IMR-90 (cell line): ENCODE measurements at regions not wholly inside any gene's neighbourhood (a gene's known extent, or its start where the extent isn't known, plus 50 kb on each side); places are given as distances from the start of the nearest gene placed in this dataset.

Experiments used
- ATAC-seq: fragments of 200-7000 bp; cut with Tn5 transposase; 2 replicates; pipeline ENCODE4 v1.9.1; 2020; ENCODE audit warnings: low read depth, mild to moderate bottlenecking, moderate library complexity
- BruUV-seq: library from RNA; stranded (reverse); fragments of 400-500 nt; replicated peaks from 2 replicates; lab custom pipeline; 2021; lab: Mats Ljungman, UMichigan
- CTCF ChIA-PET: fragments of 300-600 bp; formaldehyde crosslinking; extraction: SDS; loops from one replicate; lab custom pipeline; 2021; ENCODE audit warnings: antibody characterized with exemption; lab: Yijun Ruan, JAX
- POLR2A ChIA-PET: fragments of 300-600 bp; sonication (Branson Sonifier 250); formaldehyde crosslinking; loops from one replicate; lab custom pipeline; 2022; ENCODE audit warnings: antibody characterized with exemption; ENCODE audit not compliant: unreplicated experiment; lab: Charles Lee
- DNase-seq: peaks from one replicate; pipeline ENCODE4 v3.0.0; 2013
- H2AFZ ChIP-seq: replicated peaks from 2 replicates; pipeline ENCODE3; 2013; ENCODE audit warnings: low read length, mild to moderate bottlenecking; ENCODE audit not compliant: poor library complexity
- H2AK5ac ChIP-seq: 2 replicates; pipeline ENCODE4 v1.6.1; 2013; ENCODE audit warnings: low read depth, low read length, inconsistent platforms
- H2AK9ac ChIP-seq: replicated peaks from 2 replicates; pipeline ENCODE3; 2013; ENCODE audit warnings: mild to moderate bottlenecking, low read depth, low read length, moderate library complexity; ENCODE audit not compliant: poor library complexity
- H2BK120ac ChIP-seq: 2 replicates; pipeline ENCODE4 v1.6.1; 2013; ENCODE audit warnings: low read depth, low read length, inconsistent platforms
- H2BK15ac ChIP-seq: 3 replicates; pipeline ENCODE4 v1.6.1; 2013; ENCODE audit warnings: low read depth, low read length, inconsistent platforms
- H2BK20ac ChIP-seq: 2 replicates; pipeline ENCODE4 v1.6.1; 2013; ENCODE audit warnings: low read depth, mild to moderate bottlenecking, inconsistent platforms, low read length, moderate library complexity
- H2BK5ac ChIP-seq: 2 replicates; pipeline ENCODE4 v1.6.1; 2013; ENCODE audit warnings: mild to moderate bottlenecking, low read depth, low read length, inconsistent platforms; ENCODE audit not compliant: poor library complexity, severe bottlenecking
- H3K14ac ChIP-seq: replicated peaks from 2 replicates; pipeline ENCODE4 v1.6.1; 2013; ENCODE audit warnings: low read depth, low read length, inconsistent platforms
- H3K18ac ChIP-seq: 2 replicates; pipeline ENCODE4 v1.6.1; 2013; ENCODE audit warnings: low read depth, low read length, control low read depth
- H3K23ac ChIP-seq: 2 replicates; pipeline ENCODE4 v1.6.1; 2013; ENCODE audit warnings: low read depth, low read length, inconsistent platforms
- H3K27ac ChIP-seq: 2 replicates; pipeline ENCODE4 v1.5.1; 2013; ENCODE audit warnings: mild to moderate bottlenecking, control low read depth, low read length; ENCODE audit not compliant: insufficient read depth
- H3K27me3 ChIP-seq: 2 replicates; pipeline ENCODE4 v1.6.1; 2013; ENCODE audit warnings: low read length; ENCODE audit not compliant: control insufficient read depth, insufficient read depth
- H3K36me3 ChIP-seq: 2 replicates; pipeline ENCODE4 v1.6.1; 2013; ENCODE audit warnings: low read length, mixed read lengths; ENCODE audit not compliant: control insufficient read depth, insufficient read depth
- H3K4ac ChIP-seq: 2 replicates; pipeline ENCODE4 v1.6.1; 2013; ENCODE audit warnings: low read depth, low read length, inconsistent platforms
- H3K4me1 ChIP-seq: 2 replicates; pipeline ENCODE4 v1.6.1; 2013; ENCODE audit warnings: low read length, mixed read lengths; ENCODE audit not compliant: control insufficient read depth, insufficient read depth
- H3K4me2 ChIP-seq: 2 replicates; pipeline ENCODE4 v1.6.1; 2013; ENCODE audit warnings: low read depth, mild to moderate bottlenecking, control low read depth, low read length, moderate library complexity
- H3K4me3 ChIP-seq: 2 replicates; pipeline ENCODE4 v1.5.1; 2013; ENCODE audit warnings: low read depth, mild to moderate bottlenecking, control low read depth, low read length, moderate library complexity; ENCODE audit not compliant: insufficient read depth
- H3K56ac ChIP-seq: 2 replicates; pipeline ENCODE4 v1.6.1; 2013; ENCODE audit warnings: low read length, inconsistent platforms; ENCODE audit not compliant: insufficient read depth; ENCODE audit errors: extremely low read depth
- H3K79me1 ChIP-seq, 2 experiments: 2 replicates each; pipeline ENCODE4 v1.6.1; 2013; ENCODE audit warnings: low read length in 2 of 2, inconsistent platforms in 1 of 2, low read depth in 1 of 2
- H3K9ac ChIP-seq: 2 replicates; pipeline ENCODE4 v1.6.1; 2013; ENCODE audit warnings: low read depth, low read length, control low read depth
- H3K9me1 ChIP-seq: 2 replicates; pipeline ENCODE4 v1.6.1; 2013; ENCODE audit warnings: low read length, inconsistent platforms; ENCODE audit not compliant: insufficient read depth
- H3K9me3 ChIP-seq: 2 replicates; pipeline ENCODE4 v1.6.1; 2013; ENCODE audit warnings: low read length; ENCODE audit not compliant: control insufficient read depth, insufficient read depth
- H4K20me1 ChIP-seq: 2 replicates; pipeline ENCODE4 v1.6.1; 2013; ENCODE audit warnings: low read length, inconsistent platforms; ENCODE audit not compliant: insufficient read depth
- H4K5ac ChIP-seq: 2 replicates; pipeline ENCODE4 v1.6.1; 2013; ENCODE audit warnings: mild to moderate bottlenecking, low read depth, low read length, control low read depth
- H4K8ac ChIP-seq, 2 experiments: 2 replicates each; pipeline ENCODE4 v1.6.1; 2013; ENCODE audit warnings: low read depth in 2 of 2, low read length in 2 of 2, control low read depth in 1 of 2, inconsistent platforms in 1 of 2
- H4K91ac ChIP-seq: 2 replicates; pipeline ENCODE4 v1.6.1; 2013; ENCODE audit warnings: low read depth, low read length, inconsistent platforms; ENCODE audit not compliant: insufficient read depth
- BHLHE40 ChIP-seq: fragments of 150-350 bp; IDR thresholded peaks from 2 replicates; pipeline ENCODE4 v1.6.1; 2016; ENCODE audit warnings: mild to moderate bottlenecking, low read depth, low read length
- CEBPB ChIP-seq: IDR thresholded peaks from 2 replicates; pipeline ENCODE4 v1.6.1; 2012; ENCODE audit warnings: low read depth, low read length, improper control_type of control experiment
- CHD1 ChIP-seq: IDR thresholded peaks from 2 replicates; pipeline ENCODE4 v1.6.1; 2012; ENCODE audit warnings: low read depth, low read length, improper control_type of control experiment
- CTCF ChIP-seq: conservative IDR thresholded peaks from 2 replicates; pipeline ENCODE4 v1.5.1; 2012; ENCODE audit warnings: mild to moderate bottlenecking, low read depth, low read length, improper control_type of control experiment
- ELK1 ChIP-seq: fragments of 150-350 bp; IDR thresholded peaks from 2 replicates; pipeline ENCODE4 v1.6.1; 2016; ENCODE audit warnings: low read depth, mild to moderate bottlenecking, low read length, moderate library complexity, borderline replicate concordance
- FOS ChIP-seq: fragments of 150-350 bp; IDR thresholded peaks from 2 replicates; pipeline ENCODE4 v1.6.1; 2016; ENCODE audit warnings: low read depth, low read length
- MAZ ChIP-seq: IDR thresholded peaks from 2 replicates; pipeline ENCODE4 v1.6.1; 2012; ENCODE audit warnings: low read depth, mild to moderate bottlenecking, low read length, improper control_type of control experiment, moderate library complexity, borderline replicate concordance
- MXI1 ChIP-seq: IDR thresholded peaks from 2 replicates; pipeline ENCODE4 v1.6.1; 2012; ENCODE audit warnings: low read depth, mild to moderate bottlenecking, low read length, moderate library complexity, borderline replicate concordance
- NFE2L2 ChIP-seq: fragments of 150-350 bp; IDR thresholded peaks from 2 replicates; pipeline ENCODE4 v1.6.1; 2016; ENCODE audit warnings: low read depth, mild to moderate bottlenecking, low read length
- RAD21 ChIP-seq: IDR thresholded peaks from 2 replicates; pipeline ENCODE4 v1.6.1; 2012; ENCODE audit warnings: low read length, improper control_type of control experiment
- RFX5 ChIP-seq: IDR thresholded peaks from 2 replicates; pipeline ENCODE4 v1.8.0; 2012; ENCODE audit warnings: low read depth, mild to moderate bottlenecking, low read length, moderate library complexity
- SMC3 ChIP-seq: fragments of 150-350 bp; IDR thresholded peaks from 2 replicates; pipeline ENCODE4 v1.6.1; 2016; ENCODE audit warnings: low read depth, mild to moderate bottlenecking, antibody characterized with exemption, low read length, moderate library complexity
- USF2 ChIP-seq: fragments of 150-350 bp; IDR thresholded peaks from 2 replicates; pipeline ENCODE4 v1.6.1; 2017; ENCODE audit warnings: mild to moderate bottlenecking, antibody characterized with exemption, low read length, low read depth
- WGBS, 2 experiments: methylation state at CpG; one replicate each; pipeline versions ENCODE4 v1.1.5 to v1.1.7; 2013; ENCODE audit warnings: missing lambda C conversion rate in 2 of 2; ENCODE audit not compliant: insufficient read length in 1 of 2; ENCODE audit errors: extremely low coverage in 2 of 2; 5-methylcytosine and 5-hydroxymethylcytosine counted together
- dilution Hi-C: fragments of 300-500 bp; cut with HindIII; formaldehyde crosslinking; loops from one replicate; pipeline ENCODE4 v1.14.3; 2018; ENCODE audit warnings: low sequenced_read_pairs; ENCODE audit not compliant: unreplicated experiment
- in situ Hi-C: fragments of 300-500 bp; cut with MboI; formaldehyde crosslinking; loops from 3 replicates; pipeline ENCODE4 v1.14.3; 2019; ENCODE audit warnings: low sequenced_read_pairs, inconsistent platforms, mixed read lengths
- intact Hi-C: fragments of 100-400 bp; cut with micrococcal nuclease; formaldehyde crosslinking; loops from 2 replicates; pipeline ENCODE4 v1.10.0; 2022

- Histone ChIP-seq H2BK5ac (no peak overlapping the region), H3K4ac (no peak overlapping the region), H4K5ac (no peak overlapping the region), H2AK5ac (no peak overlapping the region), H2BK15ac (no peak overlapping the region), H3K23ac (no peak overlapping the region), H3K18ac (no peak overlapping the region), H3K9me3 (peaks cover 5% of the 10 kb centered on the region), H4K91ac (no peak overlapping the region), H2AFZ (no peak overlapping the region), H2BK120ac (no peak overlapping the region), H4K8ac (no peak overlapping the region), H3K4me2 (no peak overlapping the region), H3K14ac (no peak overlapping the region), H3K4me1 (no peaks in the 10 kb centered on the region), H3K36me3 (no peaks in the 10 kb centered on the region), H3K56ac (no peak overlapping the region), H3K79me1 (no peaks in the 10 kb centered on the region), H2BK20ac (no peak overlapping the region), H3K27ac (no peak overlapping the region), H3K4me3 (no peak overlapping the region), H3K9me1 (no peaks in the 10 kb centered on the region; the same call in 1 of the 2 replicates), H3K9ac (no peak overlapping the region), H3K27me3 (peaks cover 17% of the 10 kb centered on the region), H2AK9ac (no peak overlapping the region), H4K20me1 (no peaks in the 10 kb centered on the region)
- intact Hi-C loops (no loop called here), in situ Hi-C loops (no loop called here), dilution Hi-C loops (no loop called here)
- no peak for DNase-seq
- no CpG with 5 or more reads among the region's 2 CpGs for WGBS, 2 experiments
- CTCF ChIA-PET, result interaction anchor here (0.5 kb wide), 1 partner anchor 12 kb away, joined by 3 read pairs; no protein-coding TSS in a partner anchor
- ATAC-seq, result no peak
- no TSS peak for BruUV-seq
- TF ChIP-seq RAD21 (no peak), CHD1 (no peak), MAZ (no peak), ELK1 (no peak), FOS (no peak), RFX5 (no peak), NFE2L2 (no peak), CTCF (no peak), USF2 (no peak), BHLHE40 (no peak), CEBPB (no peak), MXI1 (no peak), SMC3 (no peak)
- POLR2A ChIA-PET, result no interaction called here
Measured at GRCh38 chr3:124229836-124230235, 237.9 kb upstream of the ROPN1 start.
